ENCODE measurements at regions not wholly inside any gene's neighbourhood (a gene's known extent, or its start where the extent isn't known, plus 50 kb on each side); places are given as distances from the start of the nearest gene placed in this dataset.

DNA sequence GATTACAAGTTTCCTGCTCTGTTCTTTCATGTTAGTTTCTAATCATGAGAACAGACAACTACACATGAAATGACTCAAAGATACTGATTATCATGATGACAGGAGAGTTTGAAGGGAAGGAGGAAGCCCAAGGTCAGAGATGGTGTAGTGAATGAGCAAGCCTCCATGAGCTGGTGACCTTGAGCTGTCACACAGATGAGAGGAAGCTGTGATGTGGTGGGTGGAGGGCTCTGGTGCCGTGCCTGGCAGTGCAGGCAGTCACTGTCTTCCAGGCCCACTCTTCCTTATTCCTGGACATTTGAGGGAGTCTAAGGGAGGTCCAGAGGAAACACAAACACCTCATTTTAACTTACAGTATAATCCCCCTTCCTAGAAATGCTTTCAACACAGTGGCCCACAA is 133.4 kb upstream of the ROPN1 start:
- no peak for DNase-seq (ENCODE audit: extremely low read depth, low read depth)
- TF ChIP-seq CTCF (IDR thresholded peaks at IDR 0.05; ENCODE audit: low read depth, low read length), result no peak

DNA sequence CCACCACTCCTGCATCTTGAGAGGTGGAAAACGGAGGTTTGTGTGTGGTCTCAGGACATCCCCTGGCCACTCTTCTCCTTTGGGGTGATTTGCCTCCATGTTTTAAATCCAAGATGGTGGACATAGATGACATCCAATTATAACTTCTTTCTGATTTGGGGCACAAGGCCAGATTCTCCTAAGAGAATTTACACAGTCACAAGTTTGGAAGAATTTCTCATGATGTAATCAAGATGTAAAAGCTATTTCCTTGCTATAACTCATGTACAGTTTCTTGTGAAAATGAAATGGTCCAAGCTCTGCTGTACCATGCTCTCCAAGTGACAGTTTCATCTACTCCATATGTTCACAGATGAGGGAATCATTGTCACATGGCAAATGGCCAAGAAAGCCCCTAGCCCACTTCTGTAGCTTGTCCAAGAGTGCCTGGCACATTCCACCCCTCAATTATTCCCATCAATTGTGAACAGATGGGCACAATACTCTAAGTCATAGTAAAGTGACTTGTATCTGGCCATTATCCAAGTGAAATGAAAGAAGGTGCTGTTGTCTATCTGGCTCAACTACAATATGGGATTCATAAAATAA is 134.6 kb upstream of the ROPN1 start:
- TF ChIP-seq CTCF (IDR thresholded peaks at IDR 0.05; ENCODE audit: low read depth, low read length), result no peak
- no peak for DNase-seq (ENCODE audit: extremely low read depth, low read depth)

GRCh38 chr3:124131158-124131557 is 139.2 kb upstream of the ROPN1 start:
- no peak for TF ChIP-seq CTCF (IDR thresholded peaks at IDR 0.05; ENCODE audit: low read depth, low read length)
- no peak for DNase-seq (ENCODE audit: extremely low read depth, low read depth)

DNA sequence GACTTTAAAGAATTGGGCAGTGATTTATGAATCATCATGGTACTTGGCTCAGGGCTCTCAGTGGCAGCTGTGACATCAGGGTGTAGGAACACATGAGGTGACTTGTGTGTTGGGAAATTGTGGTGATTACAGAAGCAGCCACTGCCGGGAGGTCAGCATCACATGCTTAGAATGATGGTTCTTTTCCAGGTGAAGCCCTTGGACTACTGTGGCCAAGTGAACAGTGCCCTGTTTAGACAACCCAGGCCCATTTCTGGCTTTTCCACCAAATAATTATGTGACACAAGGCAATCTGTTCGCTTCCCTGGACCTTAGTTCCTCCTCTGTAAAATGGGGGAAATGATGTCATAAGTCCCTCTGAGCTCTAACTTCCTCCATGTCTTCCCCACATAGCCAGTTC is 139.7 kb upstream of the ROPN1 start:
- TF ChIP-seq CTCF (IDR thresholded peaks at IDR 0.05; ENCODE audit: low read depth, low read length), result no peak
- DNase-seq (ENCODE audit: extremely low read depth, low read depth), result no peak

DNA sequence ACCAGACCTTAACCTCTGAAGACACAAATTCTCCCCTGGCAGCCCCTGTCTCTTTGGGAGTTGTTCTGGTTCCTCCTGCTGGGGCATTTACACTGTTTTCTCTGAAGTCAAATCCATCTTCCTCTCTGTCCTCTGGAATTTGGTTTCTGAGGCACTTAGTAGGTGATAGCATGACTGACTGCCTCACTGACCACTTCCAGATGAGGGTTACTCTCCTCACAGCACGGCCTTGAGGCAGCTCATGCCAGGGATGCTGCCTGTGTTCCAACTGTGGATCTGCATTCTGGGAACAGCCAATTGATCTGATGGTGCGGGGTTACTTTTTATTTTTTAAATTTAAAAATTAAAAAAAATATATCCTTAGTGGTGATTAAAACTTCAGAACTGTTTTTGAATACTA is 140.9 kb upstream of the ROPN1 start:
- no peak for TF ChIP-seq CTCF (IDR thresholded peaks at IDR 0.05; ENCODE audit: low read depth, low read length)
- DNase-seq (ENCODE audit: extremely low read depth, low read depth), result no peak

- no peak for DNase-seq (ENCODE audit: extremely low read depth, low read depth)
- TF ChIP-seq CTCF (IDR thresholded peaks at IDR 0.05; ENCODE audit: low read depth, low read length), result no peak
Measured at GRCh38 chr3:124133366-124133940, 141.5 kb upstream of the ROPN1 start.

GRCh38 chr3:124137216-124137615 is 145.3 kb upstream of the ROPN1 start:
- DNase-seq (ENCODE audit: extremely low read depth, low read depth), result no peak
- TF ChIP-seq CTCF (IDR thresholded peaks at IDR 0.05; ENCODE audit: low read depth, low read length), result no peak
